H9 (cell line): ENCODE measurements at regions not wholly inside any gene's neighbourhood (a gene's known extent, or its start where the extent isn't known, plus 50 kb on each side); places are given as distances from the start of the nearest gene placed in this dataset.

Experiments used
- DNase-seq: peaks from one replicate; pipeline ENCODE4 v3.0.0-alpha.2; 2017
- H2AFZ ChIP-seq: one replicate; pipeline ENCODE4 v1.6.1; 2013; ENCODE audit warnings: mild to moderate bottlenecking, low read length, control low read depth, moderate library complexity
- H2AK5ac ChIP-seq: 2 replicates; pipeline ENCODE4 v1.6.1; 2013; ENCODE audit warnings: low read length, control low read depth, mixed read lengths; ENCODE audit not compliant: insufficient read length
- H2BK120ac ChIP-seq: one replicate; pipeline ENCODE4 v1.6.1; 2013; ENCODE audit warnings: low read depth, mild to moderate bottlenecking, low read length, control low read depth, inconsistent platforms; ENCODE audit not compliant: poor library complexity, severe bottlenecking
- H2BK12ac ChIP-seq: 2 replicates; pipeline ENCODE4 v1.6.1; 2013; ENCODE audit warnings: low read length, control low read depth, mixed read lengths, low read depth; ENCODE audit not compliant: insufficient read length
- H2BK15ac ChIP-seq: 2 replicates; pipeline ENCODE4 v1.6.1; 2013; ENCODE audit warnings: low read depth, low read length, control low read depth
- H2BK20ac ChIP-seq: one replicate; pipeline ENCODE4 v1.6.1; 2013; ENCODE audit warnings: low read depth, mild to moderate bottlenecking, low read length, control low read depth, inconsistent platforms; ENCODE audit not compliant: poor library complexity, severe bottlenecking
- H2BK5ac ChIP-seq: 2 replicates; pipeline ENCODE4 v1.6.1; 2013; ENCODE audit warnings: low read length, control low read depth, mixed read lengths; ENCODE audit not compliant: insufficient read length
- H3K14ac ChIP-seq: 2 replicates; pipeline ENCODE4 v1.6.1; 2013; ENCODE audit warnings: low read length, control low read depth; ENCODE audit not compliant: insufficient read depth
- H3K18ac ChIP-seq: 2 replicates; pipeline ENCODE4 v1.6.1; 2013; ENCODE audit warnings: low read depth, mild to moderate bottlenecking, mixed read lengths, low read length, control low read depth; ENCODE audit not compliant: insufficient read length
- H3K23ac ChIP-seq: 2 replicates; pipeline ENCODE4 v1.6.1; 2013; ENCODE audit warnings: low read length, control low read depth, mixed read lengths, low read depth; ENCODE audit not compliant: insufficient read length
- H3K23me2 ChIP-seq: 2 replicates; pipeline ENCODE4 v1.6.1; 2013; ENCODE audit warnings: low read depth, mild to moderate bottlenecking, mixed read lengths, low read length, control low read depth; ENCODE audit not compliant: insufficient read length, poor library complexity, severe bottlenecking
- H3K27ac ChIP-seq: 2 replicates; pipeline ENCODE4 v1.5.1; 2013; ENCODE audit warnings: low read length, control low read depth, mixed read lengths, low read depth; ENCODE audit not compliant: insufficient read length
- H3K27me3 ChIP-seq: 2 replicates; pipeline ENCODE4 v1.6.1; 2013; ENCODE audit warnings: low read length, control low read depth, inconsistent platforms; ENCODE audit not compliant: insufficient read depth
- H3K4ac ChIP-seq: 2 replicates; pipeline ENCODE4 v1.6.1; 2013; ENCODE audit warnings: low read depth, mild to moderate bottlenecking, control low read depth, inconsistent platforms, low read length, moderate library complexity
- H3K4me1 ChIP-seq: 2 replicates; pipeline ENCODE4 v1.6.1; 2013; ENCODE audit warnings: low read length, control low read depth, inconsistent platforms; ENCODE audit not compliant: insufficient read depth
- H3K4me2 ChIP-seq: 2 replicates; pipeline ENCODE4 v1.6.1; 2013; ENCODE audit warnings: low read length, control low read depth, mixed read lengths; ENCODE audit not compliant: insufficient read length, insufficient read depth
- H3K56ac ChIP-seq: 2 replicates; pipeline ENCODE4 v1.6.1; 2013; ENCODE audit warnings: low read depth, mild to moderate bottlenecking, mixed read lengths, low read length, control low read depth; ENCODE audit not compliant: insufficient read length
- H3K79me1 ChIP-seq: 2 replicates; pipeline ENCODE4 v1.6.1; 2013; ENCODE audit warnings: low read depth, mild to moderate bottlenecking, moderate library complexity, low read length, control low read depth, inconsistent platforms; ENCODE audit not compliant: insufficient read depth, poor library complexity, severe bottlenecking
- H3K79me2 ChIP-seq: 2 replicates; pipeline ENCODE4 v1.6.1; 2013; ENCODE audit warnings: low read length, control low read depth, inconsistent platforms; ENCODE audit not compliant: insufficient read depth
- H3K9ac ChIP-seq: 2 replicates; pipeline ENCODE4 v1.6.1; 2013; ENCODE audit warnings: low read length, control low read depth, mixed read lengths; ENCODE audit not compliant: insufficient read length; ENCODE audit errors: extremely low read depth
- H3K9me3 ChIP-seq: one replicate; pipeline ENCODE4 v1.6.1; 2013; ENCODE audit warnings: low read depth, low read length, inconsistent platforms; ENCODE audit not compliant: control insufficient read depth
- H3T11ph ChIP-seq: one replicate; pipeline ENCODE4 v1.6.1; 2013; ENCODE audit warnings: mild to moderate bottlenecking, low read length, control low read depth, inconsistent platforms
- H4K20me1 ChIP-seq: one replicate; pipeline ENCODE4 v1.6.1; 2013; ENCODE audit not compliant: control insufficient read depth, insufficient read length, insufficient read depth
- H4K5ac ChIP-seq: 2 replicates; pipeline ENCODE4 v1.6.1; 2013; ENCODE audit warnings: low read depth, mild to moderate bottlenecking, mixed read lengths, low read length, control low read depth; ENCODE audit not compliant: insufficient read length
- H4K8ac ChIP-seq: replicated peaks from 2 replicates; pipeline ENCODE4 v1.6.1; 2013; ENCODE audit warnings: low read length, control low read depth, mixed read lengths, low read depth; ENCODE audit not compliant: insufficient read length
- H4K91ac ChIP-seq: 2 replicates; pipeline ENCODE4 v1.6.1; 2013; ENCODE audit warnings: low read depth, mild to moderate bottlenecking, moderate library complexity, mixed read lengths, low read length, control low read depth; ENCODE audit not compliant: insufficient read length
- H3K27ac Mint-ChIP-seq, 3 experiments: 2 replicates in 2 of 3; 3 replicates in 1 of 3; pipeline ENCODE4 v1.8.0; 2020 to 2021; ENCODE audit warnings: mixed read lengths in 3 of 3, mild to moderate bottlenecking in 1 of 3, moderate library complexity in 1 of 3
- H3K27me3 Mint-ChIP-seq: 2 replicates; pipeline ENCODE4 v1.8.0; 2021; ENCODE audit warnings: low read depth, mild to moderate bottlenecking, moderate library complexity, mixed read lengths
- H3K36me3 Mint-ChIP-seq, 3 experiments: 2 replicates in 2 of 3; 3 replicates in 1 of 3; pipeline ENCODE4 v1.8.0; 2020 to 2021; ENCODE audit warnings: low read depth in 3 of 3, mixed read lengths in 3 of 3; ENCODE audit not compliant: insufficient read depth in 1 of 3
- H3K4me1 Mint-ChIP-seq, 2 experiments: 2 replicates each; pipeline ENCODE4 v1.8.0; 2020; ENCODE audit warnings: mixed read lengths in 2 of 2
- H3K4me3 Mint-ChIP-seq, 2 experiments: 2 replicates in 1 of 2; 3 replicates in 1 of 2; pipeline ENCODE4 v1.8.0; 2020 to 2021; ENCODE audit warnings: mild to moderate bottlenecking in 2 of 2, mixed read lengths in 2 of 2, moderate library complexity in 1 of 2
- H3K9me3 Mint-ChIP-seq, 2 experiments: 2 replicates in 1 of 2; 3 replicates in 1 of 2; pipeline ENCODE4 v1.8.0; 2020; ENCODE audit warnings: mild to moderate bottlenecking in 2 of 2, mixed read lengths in 2 of 2, moderate library complexity in 1 of 2
- CTCF ChIP-seq: fragments of 200-600 bp; sonication (generic); conservative IDR thresholded peaks from 3 replicates; pipeline ENCODE4 v1.8.0; 2021; ENCODE audit warnings: antibody characterized with exemption, mild to moderate bottlenecking
- WGBS: extraction: QIAGEN DNeasy Blood & Tissue Kit; methylation state at CpG from one replicate; pipeline ENCODE4 v1.1.7; 2013; ENCODE audit warnings: missing lambda C conversion rate, low lambda C conversion rate, mixed read lengths; ENCODE audit not compliant: insufficient read length; ENCODE audit errors: extremely low coverage; 5-methylcytosine and 5-hydroxymethylcytosine counted together

GRCh38 chr22:34769361-34769760, 296.6 kb upstream of the ISX start:
- H3T11ph ChIP-seq = no peak overlapping the region
- H2BK120ac ChIP-seq = no peak overlapping the region
- H3K56ac ChIP-seq = no peak overlapping the region
- Mint-ChIP-seq H3K36me3 (no peaks in the 10 kb centered on the region), H3K9me3 (no peaks in the 10 kb centered on the region; a peak in 1 of 5 replicates), H3K27me3 (no peaks in the 10 kb centered on the region), H3K27ac (no peak overlapping the region), H3K4me1 (peaks cover 20 to 23% of the 10 kb centered on the region in 2 experiments), H3K4me3 (no peak overlapping the region)
- DNase-seq = no peak
- no peak overlapping the region for H3K18ac ChIP-seq
- H3K27me3 ChIP-seq = no peaks in the 10 kb centered on the region
- no peak overlapping the region for H2AFZ ChIP-seq
- H4K20me1 ChIP-seq = no peaks in the 10 kb centered on the region
- no peak overlapping the region for H3K4ac ChIP-seq
- H3K9ac ChIP-seq = no peak overlapping the region
- no peak overlapping the region for H3K23ac ChIP-seq
- no peaks in the 10 kb centered on the region for H3K9me3 ChIP-seq
- H3K79me2 ChIP-seq = no peaks in the 10 kb centered on the region
- no peak overlapping the region for H4K5ac ChIP-seq
- no peak overlapping the region for H4K8ac ChIP-seq
- no peak overlapping the region for H2AK5ac ChIP-seq
- no peak overlapping the region for H3K4me2 ChIP-seq
- H2BK15ac ChIP-seq = no peak overlapping the region
- H2BK20ac ChIP-seq = no peak overlapping the region
- H3K4me1 ChIP-seq = peaks cover 3% of the 10 kb centered on the region; the same call in 1 of the 2 replicates
- no peak overlapping the region for H2BK12ac ChIP-seq
- no peaks in the 10 kb centered on the region for H3K23me2 ChIP-seq
- no peak for TF ChIP-seq CTCF
- H4K91ac ChIP-seq = no peak overlapping the region
- H2BK5ac ChIP-seq = no peak overlapping the region
- H3K14ac ChIP-seq = no peak overlapping the region
- no peaks in the 10 kb centered on the region for H3K79me1 ChIP-seq
- H3K27ac ChIP-seq = no peak overlapping the region
- no CpG with 5 or more reads among the region's 3 CpGs for WGBS
